A549 (cell line): ENCODE measurements at regions not wholly inside any gene's neighbourhood (a gene's known extent, or its start where the extent isn't known, plus 50 kb on each side); places are given as distances from the start of the nearest gene placed in this dataset.

Experiments
- ATAC-seq, 2 experiments: fragments of 200-7000 bp in 1 of 2; fragments of >200 bp in 1 of 2; cut with Nextera tagmentation in 1 of 2; cut with Tn5 transposase in 1 of 2; 3 replicates each; pipeline versions ENCODE4 v1.8.0 to v1.9.1; 2018 to 2020; ENCODE audit warnings: mild to moderate bottlenecking in 1 of 2, moderate library complexity in 1 of 2
- CTCF ChIA-PET: fragments of 300-600 bp; sonication (Branson Sonifier 250); formaldehyde crosslinking; extraction: SDS; loops from one replicate; lab custom pipeline; 2021; ENCODE audit warnings: antibody characterized with exemption, inconsistent platforms; lab: Yijun Ruan, JAX
- POLR2A ChIA-PET: fragments of 350-600 bp; formaldehyde crosslinking; extraction: SDS; loops from one replicate; lab custom pipeline; 2021; ENCODE audit warnings: antibody characterized with exemption, inconsistent platforms; lab: Yijun Ruan, JAX
- DNase-seq, 2 experiments: peaks; one replicate each; pipeline versions ENCODE4 v3.0.0 to v3.0.0-alpha.2; 2011 to 2016; ENCODE audit warnings: low read depth in 1 of 2, low spot score in 1 of 2
- FAIRE-seq: peaks from 2 replicates; lab custom pipeline; 2011; peaks lifted over from hg19 to GRCh38; lab: Jason Lieb, UNC
- H3K27ac ChIP-seq, 2 experiments: fragments of >200 bp; sonication (Bioruptor Twin); formaldehyde crosslinking; 3 replicates each; pipeline ENCODE4 v1.5.1; 2016 to 2017
- H3K4me1 ChIP-seq: fragments of >200 bp; sonication (Bioruptor Twin); formaldehyde crosslinking; 3 replicates; pipeline ENCODE4 v1.6.1; 2016
- H3K4me2 ChIP-seq: fragments of >200 bp; sonication (Bioruptor Twin); formaldehyde crosslinking; 3 replicates; pipeline ENCODE4 v1.6.1; 2016
- H3K4me3 ChIP-seq: fragments of >200 bp; sonication (Bioruptor Twin); formaldehyde crosslinking; 3 replicates; pipeline ENCODE4 v1.5.1; 2016
- H3K9me3 ChIP-seq: fragments of >200 bp; sonication (Bioruptor Twin); formaldehyde crosslinking; 3 replicates; pipeline ENCODE4 v1.6.1; 2016
- CEBPB ChIP-seq, 2 experiments: fragments of >200 bp in 1 of 2; sonication (Bioruptor Twin) in 1 of 2; formaldehyde crosslinking in 1 of 2; IDR thresholded peaks; 2 replicates each; pipeline ENCODE4 v1.6.1; 2012 to 2016
- EHF ChIP-seq: fragments of 250-450 bp; sonication (Bioruptor Pico); IDR thresholded peaks from 2 replicates; pipeline ENCODE4 v1.5.0; 2020; ENCODE audit warnings: mild to moderate bottlenecking
- EHMT2 ChIP-seq: fragments of 200-600 bp; sonication (generic); IDR thresholded peaks from 2 replicates; pipeline ENCODE4 v1.6.1; 2016; ENCODE audit warnings: antibody characterized with exemption, low read depth, mild to moderate bottlenecking, moderate library complexity
- FOSB ChIP-seq: fragments of 250-450 bp; sonication (Bioruptor Pico); IDR thresholded peaks from 2 replicates; pipeline ENCODE4 v1.5.0; 2020; ENCODE audit warnings: mild to moderate bottlenecking, moderate library complexity
- HOXB13 ChIP-seq: fragments of 250-450 bp; sonication (Bioruptor Pico); IDR thresholded peaks from 2 replicates; pipeline ENCODE4 v1.5.0; 2020; ENCODE audit warnings: low read depth, mild to moderate bottlenecking, moderate library complexity
- JUN ChIP-seq, 2 experiments: fragments of >200 bp; sonication (Bioruptor Twin); formaldehyde crosslinking; IDR thresholded peaks; 2 replicates in 1 of 2; 3 replicates in 1 of 2; pipeline ENCODE4 v1.6.1; 2016 to 2017
- KDM5A ChIP-seq: fragments of 200-600 bp; sonication (generic); IDR thresholded peaks from 2 replicates; pipeline ENCODE4 v1.6.1; 2016; ENCODE audit warnings: antibody characterized with exemption, mild to moderate bottlenecking
- MYC ChIP-seq: IDR thresholded peaks from 2 replicates; pipeline ENCODE4 v1.6.1; 2012; ENCODE audit warnings: mild to moderate bottlenecking, inconsistent platforms, low read length, improper control_type of control experiment, borderline replicate concordance
- NFE2L2 ChIP-seq: fragments of 150-350 bp; conservative IDR thresholded peaks from 2 replicates; pipeline ENCODE4 v1.6.1; 2014; ENCODE audit warnings: low read length
- NPAS2 ChIP-seq: fragments of 250-450 bp; sonication (Bioruptor Pico); IDR thresholded peaks from 2 replicates; pipeline ENCODE4 v1.8.0; 2022; ENCODE audit warnings: mild to moderate bottlenecking, moderate library complexity, borderline replicate concordance
- RFX5 ChIP-seq: fragments of 450-650 bp; IDR thresholded peaks from 2 replicates; pipeline ENCODE4 v1.7.1; 2014; ENCODE audit warnings: antibody characterized with exemption, mild to moderate bottlenecking, moderate library complexity
- TFCP2L1 ChIP-seq: fragments of 250-450 bp; sonication (Bioruptor Pico); IDR thresholded peaks from 2 replicates; pipeline ENCODE4 v1.5.0; 2021; ENCODE audit warnings: mild to moderate bottlenecking
- ZSCAN20 ChIP-seq: fragments of 250-450 bp; sonication (Bioruptor Pico); IDR thresholded peaks from 2 replicates; pipeline ENCODE4 v1.8.0; 2022; ENCODE audit warnings: mild to moderate bottlenecking, moderate library complexity
- WGBS: methylation state at CpG from one replicate; pipeline ENCODE4 v1.1.6; 2017; ENCODE audit errors: missing lambda C conversion rate; 5-methylcytosine and 5-hydroxymethylcytosine counted together
- TF ChIP-seq, protein P1 (sequence below): fragments of >200 bp; sonication (Bioruptor Twin); formaldehyde crosslinking; IDR thresholded peaks from 2 replicates; pipeline ENCODE4 v1.6.1; 2016
- TF ChIP-seq, protein P2 (sequence below): fragments of 250-450 bp; sonication (Bioruptor Pico); IDR thresholded peaks from 2 replicates; pipeline ENCODE4 v1.5.0; 2020; ENCODE audit warnings: low read depth, mild to moderate bottlenecking, moderate library complexity
- TF ChIP-seq, protein P3 (sequence below): fragments of 450-650 bp; IDR thresholded peaks from 2 replicates; pipeline ENCODE4 v1.6.1; 2014; ENCODE audit warnings: antibody characterized with exemption
- TF ChIP-seq, protein P4 (sequence below): fragments of 250-450 bp; sonication (Bioruptor Pico); IDR thresholded peaks from 2 replicates; pipeline ENCODE4 v1.5.0; 2021; ENCODE audit warnings: mild to moderate bottlenecking, moderate library complexity, borderline replicate concordance
- TF ChIP-seq, protein P5 (sequence below): fragments of 200-600 bp; sonication (generic); IDR thresholded peaks from 2 replicates; pipeline ENCODE4 v1.6.1; 2016; ENCODE audit warnings: antibody characterized with exemption, mild to moderate bottlenecking, moderate library complexity

DNA sequence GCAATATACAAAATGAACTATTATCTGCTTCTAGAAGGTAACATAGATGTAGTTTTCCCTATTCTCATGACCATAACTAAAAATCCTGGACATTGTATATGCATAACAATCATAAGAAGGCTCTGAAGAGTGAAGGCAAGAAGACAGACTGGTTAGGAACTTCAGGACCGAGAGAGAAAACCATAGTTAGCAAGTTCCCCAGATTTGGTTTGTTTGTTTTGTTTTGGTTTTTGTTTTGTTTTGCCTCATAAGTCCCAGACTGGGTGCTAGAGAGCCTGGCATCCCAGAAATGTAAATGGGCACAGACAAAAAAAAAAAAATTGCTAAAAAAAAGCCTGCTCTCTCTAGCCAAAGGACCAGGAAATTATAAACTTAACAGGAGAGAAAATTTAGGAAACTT, 192.2 kb upstream of the FBXO11 start:
- POLR2A ChIA-PET: no interaction called here
- no peak overlapping the region for H3K4me2 ChIP-seq
- CTCF ChIA-PET: interaction anchor here (1.2 kb wide), 1 partner anchor 372 kb away, joined by 6 read pairs; no protein-coding TSS in a partner anchor
- H3K4me3 ChIP-seq: no peak overlapping the region
- no peak for FAIRE-seq
- no peaks in the 10 kb centered on the region for H3K9me3 ChIP-seq
- H3K27ac ChIP-seq: no peak overlapping the region
- TF ChIP-seq ZSCAN20 (CRISPR knock-in tag) (no peak), EHF (no peak), EHMT2 (no peak), HOXB13 (no peak), KDM5A (no peak), CEBPB (IDR thresholded peaks at IDR 0.05) (no peak), MYC (no peak), NPAS2 (CRISPR knock-in tag) (no peak), NFE2L2 (no peak), TFCP2L1 (CRISPR knock-in tag) (no peak), FOSB (no peak), RFX5 (no peak), JUN (IDR thresholded peaks at IDR 0.05) (no peak)
- TF ChIP-seq, protein P1, sequence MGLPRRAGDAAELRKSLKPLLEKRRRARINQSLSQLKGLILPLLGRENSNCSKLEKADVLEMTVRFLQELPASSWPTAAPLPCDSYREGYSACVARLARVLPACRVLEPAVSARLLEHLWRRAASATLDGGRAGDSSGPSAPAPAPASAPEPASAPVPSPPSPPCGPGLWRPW: no peak
- TF ChIP-seq, protein P2, sequence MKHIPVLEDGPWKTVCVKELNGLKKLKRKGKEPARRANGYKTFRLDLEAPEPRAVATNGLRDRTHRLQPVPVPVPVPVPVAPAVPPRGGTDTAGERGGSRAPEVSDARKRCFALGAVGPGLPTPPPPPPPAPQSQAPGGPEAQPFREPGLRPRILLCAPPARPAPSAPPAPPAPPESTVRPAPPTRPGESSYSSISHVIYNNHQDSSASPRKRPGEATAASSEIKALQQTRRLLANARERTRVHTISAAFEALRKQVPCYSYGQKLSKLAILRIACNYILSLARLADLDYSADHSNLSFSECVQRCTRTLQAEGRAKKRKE: no peak
- TF ChIP-seq, protein P3, sequence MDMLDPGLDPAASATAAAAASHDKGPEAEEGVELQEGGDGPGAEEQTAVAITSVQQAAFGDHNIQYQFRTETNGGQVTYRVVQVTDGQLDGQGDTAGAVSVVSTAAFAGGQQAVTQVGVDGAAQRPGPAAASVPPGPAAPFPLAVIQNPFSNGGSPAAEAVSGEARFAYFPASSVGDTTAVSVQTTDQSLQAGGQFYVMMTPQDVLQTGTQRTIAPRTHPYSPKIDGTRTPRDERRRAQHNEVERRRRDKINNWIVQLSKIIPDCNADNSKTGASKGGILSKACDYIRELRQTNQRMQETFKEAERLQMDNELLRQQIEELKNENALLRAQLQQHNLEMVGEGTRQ: no peak
- TF ChIP-seq, protein P4, sequence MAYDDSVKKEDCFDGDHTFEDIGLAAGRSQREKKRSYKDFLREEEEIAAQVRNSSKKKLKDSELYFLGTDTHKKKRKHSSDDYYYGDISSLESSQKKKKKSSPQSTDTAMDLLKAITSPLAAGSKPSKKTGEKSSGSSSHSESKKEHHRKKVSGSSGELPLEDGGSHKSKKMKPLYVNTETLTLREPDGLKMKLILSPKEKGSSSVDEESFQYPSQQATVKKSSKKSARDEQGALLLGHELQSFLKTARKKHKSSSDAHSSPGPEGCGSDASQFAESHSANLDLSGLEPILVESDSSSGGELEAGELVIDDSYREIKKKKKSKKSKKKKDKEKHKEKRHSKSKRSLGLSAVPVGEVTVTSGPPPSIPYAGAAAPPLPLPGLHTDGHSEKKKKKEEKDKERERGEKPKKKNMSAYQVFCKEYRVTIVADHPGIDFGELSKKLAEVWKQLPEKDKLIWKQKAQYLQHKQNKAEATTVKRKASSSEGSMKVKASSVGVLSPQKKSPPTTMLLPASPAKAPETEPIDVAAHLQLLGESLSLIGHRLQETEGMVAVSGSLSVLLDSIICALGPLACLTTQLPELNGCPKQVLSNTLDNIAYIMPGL: no peak
- TF ChIP-seq, all 56 proteins: peak for 0
- no peaks in the 10 kb centered on the region for H3K4me1 ChIP-seq
- ATAC-seq: no peak
- no peak for DNase-seq
- WGBS: 7% methylated on average over 1 of the region's 1 CpG

DNA sequence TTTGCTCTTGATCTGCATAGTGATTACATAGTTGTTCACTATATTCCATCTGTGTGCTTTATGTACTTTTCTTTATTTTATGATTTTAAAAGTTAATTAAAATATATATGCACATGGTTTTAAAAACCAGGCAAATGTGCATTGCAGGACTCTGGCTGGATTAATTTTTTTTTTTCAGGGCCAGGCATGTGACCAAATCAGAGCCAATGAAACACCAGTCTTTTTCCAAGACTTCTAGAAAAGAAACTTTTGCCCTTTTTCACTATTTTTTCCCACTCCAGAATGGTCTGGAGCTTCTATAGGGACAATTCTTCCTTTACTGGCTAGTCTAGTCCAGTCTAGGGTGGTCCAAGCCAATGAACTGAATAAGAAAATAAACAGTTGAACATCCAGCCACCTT, 198.1 kb upstream of the FBXO11 start:
- H3K4me1 ChIP-seq: peaks cover 22% of the 10 kb centered on the region
- ChIA-PET POLR2A (no interaction called here), CTCF (interaction anchor here (0.9 to 6.7 kb wide), 5 partner anchors 11 to 341 kb away, joined by 3 to 135 read pairs (median 9); partner anchors contain the start of gene FBXO11)
- FAIRE-seq: no peak
- no peak overlapping the region for H3K4me3 ChIP-seq
- no peaks in the 10 kb centered on the region for H3K9me3 ChIP-seq
- TF ChIP-seq, protein P5, sequence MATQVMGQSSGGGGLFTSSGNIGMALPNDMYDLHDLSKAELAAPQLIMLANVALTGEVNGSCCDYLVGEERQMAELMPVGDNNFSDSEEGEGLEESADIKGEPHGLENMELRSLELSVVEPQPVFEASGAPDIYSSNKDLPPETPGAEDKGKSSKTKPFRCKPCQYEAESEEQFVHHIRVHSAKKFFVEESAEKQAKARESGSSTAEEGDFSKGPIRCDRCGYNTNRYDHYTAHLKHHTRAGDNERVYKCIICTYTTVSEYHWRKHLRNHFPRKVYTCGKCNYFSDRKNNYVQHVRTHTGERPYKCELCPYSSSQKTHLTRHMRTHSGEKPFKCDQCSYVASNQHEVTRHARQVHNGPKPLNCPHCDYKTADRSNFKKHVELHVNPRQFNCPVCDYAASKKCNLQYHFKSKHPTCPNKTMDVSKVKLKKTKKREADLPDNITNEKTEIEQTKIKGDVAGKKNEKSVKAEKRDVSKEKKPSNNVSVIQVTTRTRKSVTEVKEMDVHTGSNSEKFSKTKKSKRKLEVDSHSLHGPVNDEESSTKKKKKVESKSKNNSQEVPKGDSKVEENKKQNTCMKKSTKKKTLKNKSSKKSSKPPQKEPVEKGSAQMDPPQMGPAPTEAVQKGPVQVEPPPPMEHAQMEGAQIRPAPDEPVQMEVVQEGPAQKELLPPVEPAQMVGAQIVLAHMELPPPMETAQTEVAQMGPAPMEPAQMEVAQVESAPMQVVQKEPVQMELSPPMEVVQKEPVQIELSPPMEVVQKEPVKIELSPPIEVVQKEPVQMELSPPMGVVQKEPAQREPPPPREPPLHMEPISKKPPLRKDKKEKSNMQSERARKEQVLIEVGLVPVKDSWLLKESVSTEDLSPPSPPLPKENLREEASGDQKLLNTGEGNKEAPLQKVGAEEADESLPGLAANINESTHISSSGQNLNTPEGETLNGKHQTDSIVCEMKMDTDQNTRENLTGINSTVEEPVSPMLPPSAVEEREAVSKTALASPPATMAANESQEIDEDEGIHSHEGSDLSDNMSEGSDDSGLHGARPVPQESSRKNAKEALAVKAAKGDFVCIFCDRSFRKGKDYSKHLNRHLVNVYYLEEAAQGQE: no peak
- 0 out of 2 replicates have a peak, but pooled peaks have one; percentile 9 for TF ChIP-seq KDM5A
- no peak overlapping the region for H3K27ac ChIP-seq
- no peak overlapping the region for H3K4me2 ChIP-seq
- no peak for ATAC-seq
- DNase-seq: no peak
